ENCODE measurements at regions not wholly inside any gene's neighbourhood (a gene's known extent, or its start where the extent isn't known, plus 50 kb on each side); places are given as distances from the start of the nearest gene placed in this dataset.
"Not testable (repeated sequence)": the region's sequence is repeated elsewhere in the genome, so short reads cannot be mapped to it uniquely, and the experiment has no call there.

- DNase-seq, result no peak
Measured at GRCh38 chr2:125364984-125365265, 1291.0 kb upstream of the GYPC start.

DNA sequence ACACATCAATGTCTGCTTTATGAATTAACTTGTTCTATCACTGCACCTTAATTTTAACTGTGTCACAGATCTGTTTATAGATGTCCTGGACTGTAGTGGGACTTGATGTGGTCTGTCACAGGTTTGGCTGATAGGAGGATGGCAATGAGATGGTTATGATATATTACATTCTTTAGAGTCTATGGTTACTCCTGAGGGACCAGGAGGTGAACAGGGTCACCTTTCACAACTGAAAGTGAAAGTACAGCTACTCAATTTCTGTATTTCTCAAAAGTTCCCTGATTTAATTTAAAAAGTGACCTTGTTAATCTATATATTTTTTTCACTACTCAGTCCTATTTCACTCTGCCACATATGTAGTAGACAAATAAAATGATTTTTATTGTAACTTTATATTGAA lies 1284.1 kb upstream of the GYPC start:
- DNase-seq, result no peak

DNA sequence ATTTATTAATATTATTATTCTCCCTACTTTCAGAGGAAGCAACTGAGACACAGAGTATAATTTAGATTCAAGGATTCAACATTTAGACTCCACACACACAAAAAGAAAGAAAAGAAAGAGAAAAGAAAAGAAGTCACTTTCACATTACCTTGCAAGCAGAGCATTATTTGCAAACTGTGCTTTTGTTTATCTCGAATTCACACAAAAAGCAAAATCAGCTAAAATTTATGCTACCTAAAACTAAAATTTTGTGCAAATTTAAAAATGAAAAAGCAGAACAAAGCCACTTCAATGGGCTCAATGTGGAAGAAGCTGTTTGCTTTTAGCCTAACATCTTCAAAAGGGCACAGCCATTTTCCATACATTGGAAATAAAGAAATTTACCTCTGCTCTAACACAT lies 1282.7 kb upstream of the GYPC start:
- DNase-seq, result no peak

GRCh38 chr2:125386074-125386473 lies 1269.9 kb upstream of the GYPC start:
- DNase-seq, result no peak

DNA sequence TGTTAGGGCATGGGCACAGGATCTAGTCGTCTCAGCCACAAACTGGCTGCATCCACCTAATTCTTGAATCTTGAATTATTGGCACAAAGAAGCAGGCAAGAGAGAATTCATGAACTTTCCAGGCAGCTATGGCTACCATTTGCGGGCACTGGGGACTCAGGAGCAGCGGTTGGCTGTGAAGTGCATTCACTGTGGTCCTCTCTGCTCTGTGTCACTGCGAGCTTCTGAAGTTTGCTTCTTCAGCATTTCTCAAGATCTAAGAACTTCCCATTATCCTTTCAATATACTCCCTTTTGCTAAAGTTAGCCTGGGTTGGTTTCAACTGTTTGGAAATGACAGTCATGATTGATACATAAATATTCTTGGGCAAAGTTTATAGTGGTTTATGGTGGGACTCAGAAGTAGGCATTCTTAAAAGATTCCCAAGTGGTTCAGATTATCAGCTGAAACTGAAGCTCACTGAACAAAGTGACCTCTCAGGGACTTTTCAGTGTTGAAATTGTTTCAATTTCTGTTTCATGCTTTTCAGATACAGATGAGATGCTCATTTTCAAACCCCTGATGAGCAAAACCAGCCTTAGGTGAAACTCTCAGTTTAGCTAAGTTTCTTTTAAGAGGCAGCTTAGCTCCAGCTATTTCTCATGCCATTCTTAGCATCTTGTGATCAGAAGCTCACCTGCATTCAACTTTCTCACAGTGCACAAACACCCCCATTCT lies 1258.3 kb upstream of the GYPC start:
- no peak for DNase-seq

GRCh38 chr2:125398738-125399524 lies 1257.0 kb upstream of the GYPC start:
- no peak for DNase-seq

GRCh38 chr2:125405816-125406215 lies 1250.1 kb upstream of the GYPC start:
- no peak for DNase-seq

DNA sequence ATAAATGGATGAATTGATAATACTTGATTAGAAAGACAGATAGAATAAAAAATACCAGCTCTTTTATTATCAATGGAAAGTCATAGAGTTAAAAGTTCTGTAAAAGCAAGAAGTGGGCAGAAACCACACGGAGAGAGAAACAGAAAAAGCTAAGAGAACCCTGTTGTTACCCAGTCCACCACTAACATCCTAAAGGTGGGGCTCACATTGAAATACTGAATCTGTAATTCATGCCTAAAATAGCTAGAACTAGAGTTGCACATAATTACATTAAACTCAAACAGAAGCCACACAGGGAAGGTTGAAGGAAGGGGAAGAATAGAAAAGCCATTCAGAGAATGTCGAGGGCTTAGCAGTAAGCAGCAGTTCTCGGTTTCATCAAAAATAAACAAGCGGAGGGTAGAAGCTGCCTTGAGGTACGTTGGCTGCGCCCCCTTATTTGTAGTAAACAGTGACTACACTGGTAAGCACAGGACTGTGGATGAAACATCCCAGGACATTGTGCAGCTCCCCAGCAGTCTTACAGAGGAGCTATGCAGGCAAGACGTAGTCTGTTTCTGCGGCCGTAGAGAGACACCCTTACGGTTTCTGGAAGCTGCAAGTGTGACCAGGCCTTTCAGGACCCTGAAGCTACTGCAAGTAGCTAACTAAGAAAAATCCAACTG lies 1247.0 kb upstream of the GYPC start:
- no peak for DNase-seq

DNA sequence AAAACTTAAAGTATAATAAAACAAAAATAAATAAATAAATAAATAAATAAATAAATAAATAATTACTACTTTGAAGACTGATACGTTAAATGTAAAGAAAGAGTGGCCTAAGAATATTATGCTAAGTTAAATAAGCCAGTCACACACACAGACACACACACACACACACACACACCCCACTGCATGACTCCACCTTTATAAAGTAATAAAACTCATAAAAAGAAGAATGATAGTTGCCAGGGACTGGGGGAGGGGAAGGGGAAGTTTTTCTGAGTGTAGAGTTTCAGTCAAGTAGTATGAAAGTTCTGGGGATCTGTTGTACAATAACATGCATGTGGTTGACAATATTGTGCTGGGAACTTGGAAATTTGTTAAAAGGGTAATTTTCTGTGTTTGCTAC lies 1237.5 kb upstream of the GYPC start:
- DNase-seq, result no peak

DNA sequence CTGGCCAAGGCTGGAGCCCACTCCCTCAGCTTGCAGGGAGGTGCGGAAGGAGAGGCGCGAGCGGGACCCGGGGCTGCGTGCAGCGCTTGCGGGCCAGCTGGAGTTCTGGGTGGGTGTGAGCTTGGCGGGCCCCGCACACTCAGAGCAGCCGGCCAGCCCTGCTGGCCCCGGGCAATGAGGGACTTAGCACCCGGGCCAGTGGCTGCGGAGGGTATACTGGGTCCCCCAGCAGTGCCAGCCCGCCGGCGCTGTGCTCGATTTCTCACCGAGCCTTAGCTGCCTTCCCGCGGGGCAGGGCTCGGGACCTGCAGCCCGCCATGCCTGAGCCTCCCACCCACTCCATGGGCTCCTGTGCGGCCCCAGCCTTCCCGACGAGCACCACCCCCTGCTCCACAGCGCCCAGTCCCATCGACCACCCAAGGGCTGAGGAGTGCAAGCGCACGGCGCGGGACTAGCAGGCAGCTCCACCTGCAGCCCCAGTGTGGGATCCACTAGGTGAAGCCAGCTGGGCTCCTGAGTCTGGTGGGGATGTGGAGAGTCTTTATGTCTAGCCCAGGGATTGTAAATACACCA lies 1233.7 kb upstream of the GYPC start:
- not testable (repeated sequence) for DNase-seq

DNA sequence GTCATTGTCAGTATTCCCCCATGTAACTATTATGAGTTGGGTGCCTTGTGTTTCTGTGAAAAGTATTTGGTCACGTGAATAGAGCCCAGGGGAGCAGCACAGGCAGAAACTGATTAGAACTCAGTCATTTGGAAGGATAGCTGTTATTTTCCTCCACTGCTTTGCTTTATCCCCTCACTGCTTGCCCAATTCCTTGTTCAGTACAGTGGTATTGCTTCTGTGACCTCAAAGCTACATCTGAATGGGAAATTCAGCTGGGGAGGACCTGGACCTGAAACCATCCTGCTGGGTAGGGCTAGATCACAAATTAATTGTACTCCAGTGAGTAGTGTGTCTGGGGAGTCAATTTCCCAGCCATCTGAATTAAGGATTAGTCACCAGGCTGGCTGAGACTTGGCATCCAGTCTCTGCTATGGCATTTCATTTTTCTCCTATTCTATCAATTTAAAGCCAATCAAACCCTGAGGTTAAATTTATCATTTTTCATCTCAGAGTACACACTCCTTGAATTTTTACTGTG lies 1231.6 kb upstream of the GYPC start:
- DNase-seq, result no peak

DNA sequence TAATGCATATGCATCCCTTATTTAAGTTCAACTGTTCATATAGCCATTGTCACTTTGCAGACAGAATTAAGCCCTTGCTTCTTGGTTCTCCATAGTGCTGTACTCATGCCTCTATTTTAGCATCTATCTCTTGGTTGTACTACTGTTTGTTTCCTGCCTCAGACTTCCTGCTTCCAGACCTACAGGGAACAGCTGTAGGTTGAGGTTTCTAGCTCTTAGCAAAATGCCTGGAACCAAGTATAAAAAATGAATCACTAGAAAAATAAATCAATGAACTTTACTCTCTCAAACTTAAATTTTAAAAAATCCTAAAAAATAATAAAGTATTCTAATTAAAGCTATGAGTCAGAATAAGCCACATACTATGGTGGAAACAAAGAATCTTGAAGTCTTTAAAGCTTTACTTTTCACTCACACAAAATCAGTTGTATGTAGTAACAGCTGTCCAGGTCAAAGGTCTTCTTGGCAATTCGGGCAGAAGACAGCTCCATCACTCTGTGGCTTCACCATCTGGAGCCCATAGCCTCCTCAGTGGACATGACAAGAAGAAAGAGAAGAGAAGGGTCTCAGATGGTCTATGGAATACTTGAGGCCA lies 1228.1 kb upstream of the GYPC start:
- DNase-seq, result no peak

DNA sequence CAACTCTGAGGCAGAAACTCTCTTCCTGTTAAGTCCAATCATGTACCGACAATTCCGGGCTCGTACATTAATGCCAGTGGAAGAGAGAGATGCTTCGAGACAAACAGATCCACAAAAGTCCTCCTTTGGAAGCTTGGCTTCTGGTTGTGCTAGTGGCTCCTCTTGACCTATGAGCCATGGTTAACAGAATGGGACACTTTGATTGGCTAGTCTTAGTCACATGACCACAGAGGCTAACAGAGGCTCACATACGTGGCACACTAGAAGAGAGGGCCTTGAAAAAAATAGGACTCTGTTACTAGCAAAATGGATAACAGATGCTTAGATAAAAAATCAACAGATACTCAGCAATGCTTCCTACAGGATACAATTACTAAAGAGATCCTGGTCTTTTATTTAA lies 1211.9 kb upstream of the GYPC start:
- DNase-seq, result no peak

DNA sequence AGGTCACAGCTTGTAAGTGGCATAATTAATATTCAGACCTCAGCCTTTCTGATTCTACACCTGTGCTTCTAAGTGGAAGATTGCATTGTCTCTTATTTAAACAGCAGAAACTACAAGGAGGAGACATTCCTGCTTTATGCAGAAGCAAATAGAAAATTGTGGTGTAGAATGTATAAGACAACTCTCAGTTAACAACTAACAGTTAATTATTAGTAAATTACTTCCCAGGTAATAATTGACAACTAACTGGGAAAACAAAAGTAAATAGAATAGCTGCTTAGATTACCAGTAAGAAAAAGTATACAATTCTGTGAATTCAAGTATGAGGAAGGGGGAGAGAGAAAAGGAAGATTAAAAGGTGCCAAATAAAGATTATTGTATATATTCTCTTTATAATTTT lies 1210.5 kb upstream of the GYPC start:
- no peak for DNase-seq

- no peak for DNase-seq
Measured at GRCh38 chr2:125450092-125450491, 1205.9 kb upstream of the GYPC start.

DNA sequence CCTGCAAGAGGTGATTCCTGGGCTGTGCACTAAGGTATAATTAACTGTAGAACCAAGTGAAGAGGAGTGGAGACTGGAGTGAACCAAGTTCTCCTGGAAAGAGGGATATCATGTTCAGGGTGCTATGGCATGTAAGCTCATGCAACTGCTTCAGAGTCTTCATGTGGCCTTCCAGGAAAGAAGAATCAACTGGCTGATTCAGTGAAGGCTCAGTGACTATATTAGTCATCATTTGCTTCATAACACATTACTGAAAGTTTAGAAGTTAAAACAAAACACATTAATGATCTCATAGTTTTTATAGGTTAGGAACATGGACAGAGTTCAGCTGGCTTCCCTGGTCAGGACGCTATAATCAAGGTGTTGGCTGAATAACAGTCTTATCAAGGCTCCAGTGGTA lies 1200.8 kb upstream of the GYPC start:
- DNase-seq, result no peak

DNA sequence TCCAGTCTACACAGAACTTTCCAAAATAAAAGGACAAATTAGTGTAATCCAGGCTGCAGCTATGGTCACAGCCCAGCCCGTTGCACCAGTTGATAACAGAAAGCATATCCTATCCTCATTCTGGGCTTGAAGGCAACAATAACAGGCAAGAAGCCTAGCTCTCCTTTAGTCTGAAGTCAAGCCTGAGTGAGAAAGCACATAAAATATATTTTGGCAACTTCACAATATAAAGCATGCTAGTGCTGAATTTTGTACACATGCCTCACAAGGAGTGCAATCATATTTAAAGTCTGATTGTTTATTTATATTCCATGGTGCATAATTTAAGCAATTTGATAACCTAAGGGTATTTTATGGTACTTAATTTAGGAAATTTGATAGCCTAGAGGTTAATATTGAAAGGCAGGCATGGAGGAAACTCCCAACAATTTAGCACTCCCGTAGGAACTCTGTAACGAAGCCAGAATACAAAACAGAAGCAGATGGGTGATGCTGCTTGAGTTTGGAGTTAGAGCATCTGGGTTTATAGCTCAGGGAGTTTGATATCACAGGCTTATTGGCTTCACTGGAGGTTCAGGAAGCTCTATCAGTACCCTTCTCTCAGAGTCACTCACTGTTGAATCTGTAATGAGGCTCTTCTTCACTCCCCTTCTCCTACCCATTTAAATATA lies 1199.1 kb upstream of the GYPC start:
- DNase-seq, result no peak

DNA sequence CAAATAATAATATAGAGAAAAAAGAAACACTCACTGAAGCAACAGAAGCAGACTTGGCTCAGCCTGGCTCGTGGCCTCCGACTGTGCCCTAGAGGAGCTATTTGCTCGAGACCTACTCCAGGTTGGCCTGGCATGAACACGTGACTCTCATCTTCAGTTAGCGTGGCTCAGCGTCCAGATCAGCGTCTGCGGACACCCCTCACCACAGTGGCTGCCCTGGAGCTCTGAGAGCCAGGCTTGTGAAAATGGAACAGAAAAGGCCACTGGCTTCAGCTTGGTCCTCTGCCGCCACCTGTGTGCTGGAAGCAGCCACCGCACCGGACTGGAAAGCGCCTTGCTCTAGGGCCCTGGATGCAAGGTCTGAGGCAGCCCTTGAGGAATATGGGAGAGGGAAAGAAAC lies 1184.0 kb upstream of the GYPC start:
- DNase-seq, result no peak

DNA sequence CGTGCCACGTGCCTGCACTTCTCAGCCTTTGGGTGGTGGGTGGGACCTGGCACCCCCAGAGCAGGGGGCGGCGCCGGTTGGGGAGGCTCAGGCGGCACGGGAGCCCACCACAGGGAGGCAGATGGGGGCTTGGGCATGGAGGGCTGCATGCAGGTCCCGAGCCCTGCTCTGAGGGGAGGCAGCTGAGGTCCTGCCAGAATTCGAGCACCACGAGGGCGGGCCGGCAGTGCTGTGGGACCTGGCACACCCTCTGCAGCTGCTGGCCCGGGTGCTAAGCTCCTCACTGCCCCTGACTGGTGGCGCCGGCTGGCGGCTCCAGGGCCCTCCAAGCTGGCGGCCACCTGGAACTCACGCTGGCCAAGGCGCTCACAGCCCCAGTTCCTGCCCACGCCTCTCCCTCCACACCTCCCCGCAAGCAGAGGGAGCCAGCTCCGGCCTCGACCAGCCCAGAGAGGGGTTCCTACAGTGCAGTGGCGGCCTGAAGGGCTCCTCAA lies 1176.8 kb upstream of the GYPC start:
- no peak for DNase-seq

- DNase-seq, result no peak
Measured at GRCh38 chr2:125490308-125490707, 1165.7 kb upstream of the GYPC start.

- no peak for DNase-seq
Measured at GRCh38 chr2:125491663-125492062, 1164.3 kb upstream of the GYPC start.

DNA sequence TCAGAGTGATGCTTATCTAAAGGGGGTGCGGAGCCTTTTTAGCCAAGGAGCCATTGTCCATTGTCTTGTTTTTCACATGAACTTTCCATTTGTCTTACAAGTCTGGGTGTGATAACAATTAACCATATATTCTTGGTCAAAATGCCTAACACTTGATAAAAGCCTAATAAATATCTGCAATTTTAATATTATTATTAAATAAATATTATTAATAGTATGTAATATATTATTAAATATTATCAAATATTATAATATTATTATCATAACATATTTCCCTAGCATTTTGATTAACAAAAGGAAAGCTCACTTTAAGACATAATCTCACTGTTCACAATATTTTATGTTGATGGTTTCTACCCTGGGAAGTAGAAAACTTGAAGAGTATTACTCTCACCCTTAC lies 1143.6 kb upstream of the GYPC start:
- DNase-seq, result no peak

Measured in occipital lobe (tissue), 1 donor.